LNCAP (cell line): ENCODE measurements at regions not wholly inside any gene's neighbourhood (a gene's known extent, or its start where the extent isn't known, plus 50 kb on each side); places are given as distances from the start of the nearest gene placed in this dataset.

Experiments
- CTCF ChIP-seq: fragments of 450-650 bp; IDR thresholded peaks from 2 replicates; pipeline ENCODE4 v1.5.1; 2017; ENCODE audit warnings: mild to moderate bottlenecking

DNA sequence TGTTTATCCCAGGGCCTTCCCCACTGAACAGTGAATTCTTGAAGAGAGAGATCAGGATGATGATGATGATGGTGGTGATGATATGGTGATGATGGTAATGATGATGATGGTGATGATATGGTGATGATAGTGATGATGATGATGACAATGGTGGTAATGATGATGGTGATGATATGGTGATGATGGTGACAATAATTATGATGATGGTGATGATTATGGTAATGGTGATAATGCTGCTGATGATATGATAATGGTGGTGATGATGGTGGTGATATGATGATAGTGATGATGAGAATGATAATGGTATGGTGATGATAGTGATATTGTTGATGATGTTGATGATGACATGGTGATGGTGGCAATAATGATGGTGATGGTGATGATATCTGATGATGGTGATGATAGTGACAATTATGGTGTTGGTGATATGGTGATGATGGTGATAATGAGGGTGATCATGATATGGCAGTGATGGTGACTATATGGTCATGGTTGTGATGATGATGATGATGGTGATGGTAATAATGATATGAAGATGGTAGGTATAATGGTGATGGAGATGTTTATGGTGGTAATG, 99.9 kb downstream of the HAPSTR1 start:
- no peak for TF ChIP-seq CTCF

GRCh38 chr16:9192746-9193145, 101.3 kb downstream of the HAPSTR1 start:
- no peak for TF ChIP-seq CTCF

GRCh38 chr16:9195287-9195686, 103.8 kb downstream of the HAPSTR1 start:
- TF ChIP-seq CTCF, result no peak

- no peak for TF ChIP-seq CTCF
Observed at GRCh38 chr16:9197957-9198661, 106.7 kb downstream of the HAPSTR1 start.

DNA sequence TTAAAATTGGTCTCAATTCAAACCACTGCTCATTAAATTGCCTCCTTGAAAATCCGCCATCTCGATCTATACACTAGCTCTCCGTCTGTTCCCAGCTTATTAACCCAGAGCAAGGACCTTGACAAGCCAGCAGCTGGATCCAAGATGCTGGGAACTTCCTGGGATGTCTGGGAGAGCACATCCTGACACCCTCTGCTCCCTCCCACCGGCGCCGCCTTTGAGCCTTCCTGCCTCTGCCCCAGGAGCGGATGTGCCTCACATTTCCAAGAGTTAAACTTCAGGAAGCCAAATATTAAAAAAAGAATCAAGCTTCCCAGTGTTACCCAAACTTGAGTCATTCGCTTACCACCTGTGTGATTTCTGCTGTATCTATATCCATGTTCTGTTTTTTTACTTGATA, 107.9 kb downstream of the HAPSTR1 start:
- no peak for TF ChIP-seq CTCF

GRCh38 chr16:9199751-9200150, 108.3 kb downstream of the HAPSTR1 start:
- TF ChIP-seq CTCF, result no peak

DNA sequence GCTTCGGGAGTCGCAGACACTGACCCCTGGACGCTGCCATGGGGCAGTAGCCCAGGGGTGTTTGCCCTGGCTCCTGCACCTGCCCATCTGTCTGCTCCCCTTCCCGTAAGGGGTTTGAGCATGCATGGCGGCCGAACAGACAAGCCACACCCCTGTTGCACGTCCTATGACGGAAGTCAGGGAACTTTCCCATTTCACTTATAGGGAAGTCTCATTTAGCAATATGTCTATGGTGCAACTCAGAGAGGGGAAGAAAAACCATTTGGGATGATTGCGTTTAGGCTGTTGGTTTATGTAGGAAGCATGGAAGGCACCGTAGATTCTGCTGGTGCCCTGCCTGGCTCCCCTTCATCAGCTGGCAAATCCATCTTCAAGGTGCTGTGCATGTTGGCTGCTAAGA, 112.5 kb downstream of the HAPSTR1 start:
- no peak for TF ChIP-seq CTCF
